ENCODE measurements at regions not wholly inside any gene's neighbourhood (a gene's known extent, or its start where the extent isn't known, plus 50 kb on each side); places are given as distances from the start of the nearest gene placed in this dataset.
"Not testable (repeated sequence)": the region's sequence is repeated elsewhere in the genome, so short reads cannot be mapped to it uniquely, and the experiment has no call there.

- no peak for DNase-seq (ENCODE audit: low spot score)
These were observed 567.3 kb upstream of the ZNF385D start for GRCh38 chr3:22318325-22318724.

GRCh38 chr3:22319446-22319845 lies 568.4 kb upstream of the ZNF385D start:
- DNase-seq (ENCODE audit: low spot score) = no peak

- no peak for DNase-seq (ENCODE audit: low spot score)
These were observed 571.9 kb upstream of the ZNF385D start for GRCh38 chr3:22322861-22323260.

- no peak for DNase-seq (ENCODE audit: low spot score)
These were observed 575.3 kb upstream of the ZNF385D start for GRCh38 chr3:22326305-22326704.

- no peak for DNase-seq (ENCODE audit: low spot score)
These were observed 584.0 kb upstream of the ZNF385D start for GRCh38 chr3:22334996-22335395.

- DNase-seq (ENCODE audit: low spot score) = no peak
These were observed 598.3 kb upstream of the ZNF385D start for GRCh38 chr3:22349215-22349851.

- no peak for DNase-seq (ENCODE audit: low spot score)
These were observed 600.8 kb upstream of the ZNF385D start for GRCh38 chr3:22351806-22352205.

GRCh38 chr3:22353126-22353525 lies 602.1 kb upstream of the ZNF385D start:
- DNase-seq (ENCODE audit: low spot score) = no peak

- DNase-seq (ENCODE audit: low spot score) = no peak
These were observed 607.3 kb upstream of the ZNF385D start for GRCh38 chr3:22358334-22358733.

- DNase-seq (ENCODE audit: low spot score) = no peak
These were observed 609.2 kb upstream of the ZNF385D start for GRCh38 chr3:22360164-22360563.

- DNase-seq (ENCODE audit: low spot score) = peak; percentile 16
These were observed 610.0 kb upstream of the ZNF385D start for GRCh38 chr3:22360970-22361369.

GRCh38 chr3:22361521-22361920 lies 610.5 kb upstream of the ZNF385D start:
- no peak for DNase-seq (ENCODE audit: low spot score)

GRCh38 chr3:22364851-22365250 lies 613.8 kb upstream of the ZNF385D start:
- no peak for DNase-seq (ENCODE audit: low spot score)

GRCh38 chr3:22366781-22367180 lies 615.8 kb upstream of the ZNF385D start:
- no peak for DNase-seq (ENCODE audit: low spot score)

GRCh38 chr3:22371036-22371435 lies 620.0 kb upstream of the ZNF385D start:
- no peak for DNase-seq (ENCODE audit: low spot score)

- DNase-seq (ENCODE audit: low spot score) = no peak
These were observed 620.7 kb upstream of the ZNF385D start for GRCh38 chr3:22371607-22372291.

- peak; percentile 24 for DNase-seq (ENCODE audit: low spot score)
These were observed 621.5 kb upstream of the ZNF385D start for GRCh38 chr3:22372292-22373062.

GRCh38 chr3:22373182-22373581 lies 622.2 kb upstream of the ZNF385D start:
- DNase-seq (ENCODE audit: low spot score) = no peak

GRCh38 chr3:22373827-22374226 lies 622.8 kb upstream of the ZNF385D start:
- no peak for DNase-seq (ENCODE audit: low spot score)

GRCh38 chr3:22377421-22377820 lies 626.4 kb upstream of the ZNF385D start:
- DNase-seq (ENCODE audit: low spot score) = peak; percentile 18

- DNase-seq (ENCODE audit: low spot score) = no peak
These were observed 627.9 kb upstream of the ZNF385D start for GRCh38 chr3:22378869-22379268.

- no peak for DNase-seq (ENCODE audit: low spot score)
These were observed 629.2 kb upstream of the ZNF385D start for GRCh38 chr3:22380253-22380652.

GRCh38 chr3:22381564-22381963 lies 630.6 kb upstream of the ZNF385D start:
- not testable (repeated sequence) for DNase-seq (ENCODE audit: low spot score)
